Omental fat pad (tissue), 3 donors: ENCODE measurements at regions not wholly inside any gene's neighbourhood (a gene's known extent, or its start where the extent isn't known, plus 50 kb on each side); places are given as distances from the start of the nearest gene placed in this dataset.
A peak's percentile ranks its signal among the peaks of the same experiment; 100 is the strongest.

Source experiments
- ATAC-seq: fragments of 150-250 bp; one replicate; pipeline ENCODE4 v1.9.1; 2016; ENCODE audit warnings: mild to moderate bottlenecking, moderate library complexity; ENCODE audit not compliant: low FRiP score
- DNase-seq: peaks from one replicate; pipeline ENCODE4 v3.0.0-alpha.2; 2019; ENCODE audit warnings: low spot score
- CTCF ChIP-seq, 3 donors: fragments of 450-650 bp; IDR thresholded peaks; one replicate each; pipeline ENCODE4 v1.5.1; 2016 to 2017; ENCODE audit warnings: antibody characterized with exemption in 3 of 3, mild to moderate bottlenecking in 3 of 3, moderate library complexity in 2 of 3

GRCh38 chr10:109029870-109030269 lies 893.4 kb downstream of the XPNPEP1 start:
- DNase-seq (no peak), ATAC-seq (no peak)
- TF ChIP-seq CTCF (IDR thresholded peaks at IDR 0.05): no peak

- no peak for TF ChIP-seq CTCF (IDR thresholded peaks at IDR 0.05)
- ATAC-seq (no peak), DNase-seq (no peak)
Measured at GRCh38 chr10:109027534-109028185, 895.7 kb downstream of the XPNPEP1 start.

GRCh38 chr10:109025172-109025571 lies 898.1 kb downstream of the XPNPEP1 start:
- ATAC-seq (no peak), DNase-seq (no peak)
- TF ChIP-seq CTCF (IDR thresholded peaks at IDR 0.05): no peak

GRCh38 chr10:109022417-109023049 lies 900.8 kb downstream of the XPNPEP1 start:
- TF ChIP-seq CTCF (IDR thresholded peaks at IDR 0.05): no peak
- DNase-seq: no peak
- ATAC-seq: no peak

GRCh38 chr10:109019001-109019424 lies 904.3 kb downstream of the XPNPEP1 start:
- peak; percentile 96 for ATAC-seq

GRCh38 chr10:109007514-109007913 lies 915.8 kb downstream of the XPNPEP1 start:
- no peak for ATAC-seq
- no peak for TF ChIP-seq CTCF (IDR thresholded peaks at IDR 0.05)
- DNase-seq: no peak

More at GRCh38 chr10:109019001-109019424, 904.3 kb downstream of the XPNPEP1 start:
- DNase-seq: no peak
- TF ChIP-seq CTCF (IDR thresholded peaks at IDR 0.05): no peak

GRCh38 chr10:108990441-108990840 lies 932.9 kb downstream of the XPNPEP1 start:
- no peak for TF ChIP-seq CTCF (IDR thresholded peaks at IDR 0.05)
- DNase-seq: no peak
- ATAC-seq: no peak
